ENCODE measurements at regions not wholly inside any gene's neighbourhood (a gene's known extent, or its start where the extent isn't known, plus 50 kb on each side); places are given as distances from the start of the nearest gene placed in this dataset.
A peak's percentile ranks its signal among the peaks of the same experiment; 100 is the strongest.

DNA sequence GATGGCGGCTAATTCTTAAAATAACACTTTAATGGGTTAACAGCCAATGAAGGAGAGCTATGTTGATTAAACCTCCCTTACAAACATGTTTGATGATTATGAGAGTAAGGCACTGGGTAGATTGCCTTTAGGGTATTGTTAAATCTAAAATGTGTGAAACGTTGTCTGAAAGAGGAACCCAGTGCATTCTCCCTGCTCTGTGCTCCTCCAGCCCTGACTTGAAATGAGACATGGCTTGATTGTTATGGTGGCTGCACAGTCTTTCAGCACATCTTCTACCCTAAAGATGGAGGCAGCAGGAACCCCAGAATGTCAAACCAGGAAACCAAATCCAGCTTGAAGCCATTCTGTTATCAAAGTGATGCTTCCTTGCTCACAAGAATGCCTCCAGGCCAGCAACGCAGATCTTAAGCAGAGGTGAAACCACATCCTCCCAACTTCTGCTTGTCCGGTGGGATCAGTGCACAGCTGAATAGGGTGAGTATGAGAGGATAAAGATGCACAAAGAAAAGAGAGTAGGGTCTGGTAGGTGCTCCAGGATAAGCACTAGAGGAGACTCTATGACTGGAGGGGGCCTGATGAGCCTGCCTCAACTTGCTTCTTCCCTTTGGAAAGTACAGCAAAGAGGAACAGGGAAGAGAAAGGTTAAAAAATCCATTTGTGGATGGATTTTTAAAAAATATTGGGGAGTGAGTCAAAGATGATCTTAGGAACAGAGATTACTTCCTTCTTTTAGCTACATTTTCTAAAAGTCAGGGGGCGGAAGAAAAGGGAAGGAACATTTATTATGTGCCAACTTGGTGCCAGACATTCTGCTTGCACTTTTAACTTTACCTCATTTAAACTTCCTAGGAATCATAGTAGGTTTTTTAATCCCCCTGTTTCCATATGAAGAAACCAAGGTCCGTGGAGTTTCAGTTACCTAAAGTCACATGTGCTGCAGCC is 523.0 kb downstream of the TXNL1 start:
- DNase-seq: no peak

DNA sequence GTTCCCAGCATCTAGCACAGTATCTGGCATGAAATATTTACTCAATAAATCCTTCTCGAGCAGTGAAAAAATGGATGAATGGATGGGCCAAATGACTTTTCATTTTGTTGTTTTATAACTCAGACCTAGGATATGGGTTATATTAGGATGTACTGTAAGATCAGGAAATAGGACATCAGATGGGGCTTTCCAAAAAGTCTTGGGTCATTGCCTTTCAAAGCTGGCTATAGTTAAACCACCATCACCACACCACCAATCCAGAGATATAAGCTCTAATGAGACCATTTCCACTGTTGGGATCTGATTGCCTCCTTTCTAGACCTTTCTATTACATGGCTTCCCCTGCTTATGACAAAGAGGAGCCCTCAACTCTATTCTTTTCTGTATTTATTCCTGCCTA is 525.0 kb upstream of the TCF4 start:
- DNase-seq: no peak

DNA sequence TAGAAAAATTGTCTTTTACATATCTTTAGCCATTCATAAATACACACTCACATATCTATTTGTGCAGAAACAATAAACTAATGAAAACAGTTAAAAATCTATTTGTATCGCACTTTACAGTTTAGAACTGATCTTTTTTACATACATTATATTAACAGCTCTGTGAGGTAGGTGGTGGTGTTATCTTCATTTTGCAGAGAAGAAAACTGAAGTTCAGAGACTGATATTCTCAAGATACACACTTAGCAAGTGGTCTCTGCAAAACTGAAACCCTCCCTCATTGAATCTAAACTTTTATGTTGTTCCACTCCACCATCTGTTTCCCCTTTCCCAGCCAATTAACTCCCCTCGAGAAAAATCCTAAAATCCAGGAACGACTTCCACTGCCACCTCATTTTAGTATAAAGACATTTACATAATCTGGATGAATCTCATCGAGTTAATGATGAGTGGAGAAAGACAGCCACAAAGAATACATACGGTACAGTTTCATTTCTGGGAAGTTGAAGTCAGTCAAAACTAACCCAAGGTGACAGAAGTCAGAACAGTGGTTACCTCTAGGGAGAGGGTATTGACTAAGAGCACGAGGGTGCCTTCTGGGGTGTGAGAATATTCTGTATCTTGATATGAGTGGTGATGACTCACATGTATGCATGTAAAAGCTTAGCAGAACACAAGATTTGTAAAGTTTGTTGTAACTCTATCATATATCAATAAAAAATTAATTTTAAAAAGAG is 524.2 kb upstream of the TCF4 start:
- DNase-seq: no peak

DNA sequence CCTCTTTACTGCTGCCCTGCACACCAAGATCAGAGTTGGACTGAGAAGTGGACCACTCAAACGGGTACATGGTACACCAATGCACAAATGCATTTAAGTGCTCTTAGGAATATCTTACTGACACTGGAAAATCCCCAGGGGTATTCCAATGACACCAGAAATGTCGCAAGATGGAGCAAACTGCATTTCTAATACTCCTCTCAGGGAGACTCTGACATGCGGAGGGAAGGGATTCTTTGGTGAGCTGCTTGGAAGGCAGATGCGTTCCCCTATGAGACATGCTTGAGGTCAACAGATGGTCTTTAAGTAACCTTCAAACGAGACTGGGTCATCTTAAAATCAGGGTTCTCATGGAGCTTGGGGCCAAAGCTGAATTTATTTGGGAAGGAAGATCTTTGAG is 521.8 kb upstream of the TCF4 start:
- DNase-seq: no peak

DNA sequence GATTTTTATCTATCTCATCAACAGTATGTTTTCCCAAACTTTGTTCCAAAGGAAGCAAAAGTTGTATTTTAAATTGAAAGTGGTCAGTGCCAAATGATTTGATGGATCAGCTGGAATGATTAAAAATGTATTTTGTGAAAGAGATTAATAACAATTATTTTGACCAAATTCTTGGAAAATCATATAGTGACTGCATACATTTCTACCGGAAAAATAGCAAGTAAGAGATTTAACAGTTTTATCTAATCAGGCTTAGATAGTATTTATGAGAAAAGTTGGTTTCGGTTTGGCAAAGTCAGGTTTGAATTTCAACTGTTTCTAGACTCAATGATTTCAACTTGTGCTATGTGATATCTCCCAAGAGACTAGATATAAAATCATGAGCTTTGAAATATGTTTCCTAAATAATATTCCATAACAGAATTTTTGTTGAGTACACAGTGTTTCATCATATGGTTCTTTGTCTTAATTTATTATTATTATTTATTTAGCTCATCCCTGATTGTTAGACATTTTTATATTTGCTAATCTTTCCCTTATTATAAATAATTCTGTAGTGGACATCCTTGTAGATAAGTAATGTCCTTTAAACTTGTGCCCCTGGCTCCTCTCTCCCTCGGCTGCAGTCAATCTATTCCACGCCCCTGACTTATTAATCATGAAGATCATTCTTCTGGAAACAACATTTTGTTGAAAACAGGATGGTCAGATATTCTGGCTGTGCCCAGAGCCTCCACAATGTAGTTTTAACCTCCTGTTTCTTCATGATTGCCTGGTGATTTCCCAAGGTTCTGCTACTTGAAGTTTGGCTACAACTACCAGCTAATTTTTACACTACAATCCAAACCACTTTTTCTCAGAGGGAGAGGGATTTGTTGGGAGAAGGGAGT is 520.7 kb upstream of the TCF4 start:
- DNase-seq: no peak

DNA sequence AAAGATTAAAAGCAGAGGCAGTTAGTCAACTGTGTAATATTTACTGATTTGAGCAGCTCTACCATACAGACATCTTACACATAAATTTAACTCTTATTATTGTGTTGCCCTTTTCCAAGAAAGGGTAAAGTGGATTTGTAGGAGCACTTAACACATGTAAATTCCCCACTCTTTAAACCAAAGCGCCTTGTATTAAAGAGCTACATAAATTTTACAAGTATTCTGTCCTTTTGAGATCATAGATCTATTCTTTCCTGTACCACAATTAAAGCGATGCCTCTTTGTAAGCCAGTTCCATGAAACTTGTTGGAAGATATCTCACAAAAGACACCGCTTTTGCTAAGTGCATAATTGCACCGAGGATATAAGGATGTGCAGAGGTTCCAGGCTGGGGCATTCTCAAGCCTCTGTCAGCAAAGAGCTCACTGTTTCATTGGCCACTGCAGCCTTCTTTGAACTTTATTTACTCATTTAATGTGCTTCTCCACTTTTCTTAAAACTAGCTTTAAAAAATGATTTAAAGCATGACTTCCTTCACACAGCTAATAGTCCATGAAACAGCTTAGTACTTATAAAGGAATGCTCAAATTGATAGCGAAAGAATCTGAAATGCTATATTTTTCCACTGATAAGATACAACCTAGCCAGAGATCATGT is 520.0 kb upstream of the TCF4 start:
- DNase-seq: no peak

DNA sequence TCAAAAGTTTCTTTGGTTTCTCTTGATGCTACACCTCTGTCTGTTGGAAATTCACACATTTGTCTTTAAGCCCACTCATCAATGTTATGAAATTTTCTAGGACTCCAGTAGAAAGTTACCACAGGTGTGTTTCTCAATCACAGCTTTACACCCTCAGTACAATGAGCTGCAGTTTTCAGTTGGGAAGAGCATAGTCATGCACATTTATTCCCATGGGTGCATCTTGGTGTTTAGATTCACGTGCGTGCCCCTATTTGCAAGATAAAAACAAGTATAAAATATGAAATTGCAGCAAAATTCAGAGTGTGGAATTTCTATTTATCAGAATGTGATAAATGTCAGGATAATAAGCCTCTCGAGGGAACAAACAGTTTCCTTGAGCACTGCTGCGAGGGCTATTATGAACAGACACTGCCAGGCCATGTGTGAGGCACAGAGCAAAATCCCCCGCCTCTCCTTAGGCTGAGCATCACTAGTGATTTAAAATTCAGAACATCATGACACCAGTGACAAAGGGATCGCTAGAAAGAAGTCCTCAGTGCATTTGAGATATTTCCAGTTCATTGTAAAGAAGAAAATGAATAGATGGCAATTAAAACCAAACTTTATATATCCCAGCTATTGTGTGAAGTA is 512.2 kb upstream of the TCF4 start:
- no peak for DNase-seq

DNA sequence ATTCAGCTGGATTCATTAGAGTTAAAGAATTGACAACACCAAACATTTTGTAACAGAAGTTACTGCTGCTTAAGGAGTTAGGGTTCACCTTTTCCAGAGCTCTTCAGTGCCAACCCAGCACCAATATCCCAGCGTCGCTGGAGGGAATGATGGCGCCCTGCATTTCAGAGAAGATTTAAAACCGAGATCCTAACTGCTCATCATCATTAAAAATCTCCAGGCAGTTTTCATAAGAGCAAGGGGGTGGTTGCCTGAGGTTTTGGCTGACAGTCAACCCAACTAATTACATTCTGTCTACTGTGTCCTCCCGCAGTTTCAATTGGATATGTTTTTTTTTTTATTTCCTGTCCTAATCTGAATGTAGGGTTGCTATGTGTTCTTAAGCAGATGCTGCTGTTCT is 509.6 kb upstream of the TCF4 start:
- peak; percentile 15 for DNase-seq

DNA sequence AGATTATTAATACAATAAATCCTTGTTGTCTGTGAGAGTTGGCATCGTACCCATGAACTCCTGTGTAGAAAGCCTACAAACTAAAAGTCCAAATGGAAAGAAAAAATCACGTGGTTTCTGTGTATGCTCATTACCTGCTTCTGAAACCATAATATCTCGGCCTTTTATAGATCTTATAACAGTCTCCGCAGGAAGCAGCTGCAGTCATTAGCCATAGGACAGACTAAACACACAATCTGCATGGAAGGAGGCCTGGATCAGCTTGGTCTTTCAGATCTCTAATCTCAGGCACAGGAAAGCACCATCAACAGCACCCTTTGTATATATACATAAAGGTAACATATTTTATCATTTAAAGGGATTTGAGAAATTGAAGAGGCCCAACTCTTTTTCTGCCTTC is 508.9 kb upstream of the TCF4 start:
- no peak for DNase-seq

DNA sequence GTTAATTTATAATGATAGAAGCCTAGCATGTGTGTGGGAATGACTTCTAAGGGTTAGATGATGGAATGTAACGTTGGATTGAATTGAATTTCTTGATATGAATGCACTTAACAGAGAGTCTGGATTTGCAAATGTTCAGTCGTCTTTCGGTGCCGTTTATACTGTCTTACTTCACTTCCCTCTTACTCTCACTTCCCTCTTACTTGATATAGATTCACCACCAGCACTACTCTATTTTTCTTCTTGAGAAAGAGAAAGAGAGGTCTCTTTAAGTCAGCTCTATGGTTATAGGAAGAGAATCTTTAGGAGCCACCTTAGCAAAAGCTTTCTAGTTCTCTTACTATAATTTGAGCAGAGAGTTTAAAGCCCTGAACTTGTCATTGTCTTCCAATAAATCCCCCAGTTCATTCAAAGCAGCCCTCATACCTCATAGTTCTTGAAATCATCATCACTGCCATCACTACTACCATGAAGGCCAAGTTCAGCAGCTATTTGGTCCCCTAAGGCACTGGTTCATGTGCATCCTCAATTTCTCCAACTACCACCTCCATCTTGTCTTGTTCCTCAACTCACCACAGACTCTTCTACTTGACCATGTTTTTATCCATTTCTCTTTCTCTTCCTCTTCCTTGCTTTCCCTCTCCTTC is 501.7 kb upstream of the TCF4 start:
- DNase-seq: no peak

DNA sequence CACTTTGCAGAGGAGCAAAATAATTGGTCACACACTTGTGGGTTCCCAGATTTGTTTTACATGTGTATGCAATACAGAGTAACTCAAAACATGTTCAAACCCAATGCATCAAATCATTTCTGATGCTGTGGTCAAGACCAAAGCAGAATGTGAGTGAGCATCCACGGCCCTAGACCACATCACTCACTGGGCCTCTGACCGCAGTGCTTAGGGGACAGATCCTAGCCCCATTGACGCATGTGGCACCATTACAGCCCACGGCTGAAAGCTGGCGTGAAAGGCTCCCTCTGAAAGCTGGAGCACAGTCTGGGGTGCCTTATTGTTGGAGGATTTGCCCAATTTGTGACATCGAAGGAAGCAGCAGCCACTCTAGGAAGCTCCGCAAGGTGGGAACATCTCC is 498.8 kb upstream of the TCF4 start:
- no peak for DNase-seq

DNA sequence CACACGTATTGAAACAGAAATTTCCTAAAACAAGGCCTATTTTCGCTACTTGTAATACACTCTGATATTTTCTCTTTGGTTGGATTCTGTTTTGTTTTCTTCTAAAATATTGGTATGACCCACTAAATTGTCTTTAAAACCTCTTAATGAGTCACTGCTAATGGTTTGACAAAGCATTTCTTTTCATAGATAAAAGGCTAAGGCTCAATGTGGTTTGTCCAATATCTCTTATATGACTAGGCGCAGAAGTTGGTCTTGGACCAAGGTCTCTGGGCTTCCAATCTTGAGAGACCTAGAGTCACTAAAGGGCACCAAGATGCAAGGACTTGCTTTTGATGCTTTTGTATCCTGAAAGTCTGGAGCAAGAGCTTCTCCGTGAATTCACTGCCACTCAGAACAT is 498.2 kb upstream of the TCF4 start:
- DNase-seq: no peak

DNA sequence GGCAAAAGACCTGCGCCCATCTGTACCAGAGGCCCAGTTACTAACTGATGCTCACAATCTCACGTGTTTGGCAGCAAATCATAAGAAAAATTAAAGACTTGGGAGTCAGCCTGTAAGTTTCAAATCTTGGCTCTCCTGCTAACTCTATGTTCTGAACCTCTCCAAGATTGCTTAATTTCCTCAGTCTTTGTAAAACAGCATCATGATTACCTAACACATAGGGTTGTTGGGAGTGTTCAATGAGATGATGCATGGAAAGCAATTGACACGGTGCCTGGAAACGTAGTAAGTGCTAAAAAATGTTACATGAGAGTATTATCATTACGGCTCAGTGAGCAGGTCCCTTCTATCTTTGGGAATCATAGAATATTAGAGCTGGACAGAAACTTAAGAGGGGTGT is 497.6 kb upstream of the TCF4 start:
- DNase-seq: no peak

DNA sequence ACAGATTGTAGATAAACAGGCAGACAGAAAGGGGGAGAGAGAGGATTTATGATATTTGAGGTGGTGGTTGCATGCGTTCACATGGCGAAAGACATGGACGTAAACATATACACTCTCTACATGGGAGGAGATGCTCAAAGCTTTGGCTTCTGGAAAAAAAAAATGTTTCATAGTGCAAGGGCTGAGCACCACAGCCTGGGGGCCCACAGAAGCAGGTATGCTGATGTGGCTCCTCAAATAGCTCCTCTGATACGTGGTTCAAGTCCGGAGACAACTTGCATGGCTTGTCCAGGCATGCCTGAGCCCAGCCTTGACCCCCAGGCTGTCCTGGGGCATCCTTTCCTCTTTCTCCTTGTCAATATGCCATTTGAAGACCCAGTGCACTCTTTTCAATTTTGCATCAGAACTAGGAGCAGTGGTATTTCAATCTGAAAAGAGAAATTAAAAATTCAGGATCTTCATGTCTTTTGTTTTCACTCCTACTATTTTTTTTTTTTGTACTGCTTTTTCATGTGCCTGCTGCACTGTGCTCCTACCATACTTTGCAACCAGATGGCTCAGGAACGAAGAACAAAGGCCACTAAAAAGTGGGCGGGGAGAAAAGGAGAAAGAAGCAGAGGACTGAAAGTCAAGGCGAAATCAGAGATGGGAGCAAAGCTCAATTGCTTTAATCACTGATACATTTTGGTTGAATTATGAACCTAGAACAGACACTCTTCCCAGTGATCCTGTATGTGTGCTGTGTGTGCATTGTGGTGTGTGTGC is 495.7 kb upstream of the TCF4 start:
- DNase-seq: peak; percentile 21

DNA sequence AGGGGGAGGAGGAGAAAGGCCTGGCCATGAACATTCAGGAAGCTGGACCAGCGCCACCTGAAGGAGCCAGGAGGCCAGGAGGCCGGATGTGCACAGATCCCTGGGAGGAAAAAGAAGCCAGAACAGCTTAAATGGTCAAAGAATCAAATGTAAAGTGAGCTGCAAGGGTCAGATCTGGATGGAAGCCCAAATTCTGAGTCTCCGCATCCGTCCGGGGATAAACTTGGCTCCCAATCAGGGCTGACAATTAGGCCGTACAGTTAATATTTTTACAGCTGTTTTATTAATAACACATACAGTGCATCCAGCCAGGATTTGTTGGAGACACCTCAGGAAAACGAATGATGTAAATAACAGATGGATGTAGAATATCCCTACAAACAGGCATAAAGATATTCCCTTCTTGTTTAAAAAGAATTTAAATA is 495.1 kb upstream of the TCF4 start:
- peak; percentile 35 for DNase-seq

DNA sequence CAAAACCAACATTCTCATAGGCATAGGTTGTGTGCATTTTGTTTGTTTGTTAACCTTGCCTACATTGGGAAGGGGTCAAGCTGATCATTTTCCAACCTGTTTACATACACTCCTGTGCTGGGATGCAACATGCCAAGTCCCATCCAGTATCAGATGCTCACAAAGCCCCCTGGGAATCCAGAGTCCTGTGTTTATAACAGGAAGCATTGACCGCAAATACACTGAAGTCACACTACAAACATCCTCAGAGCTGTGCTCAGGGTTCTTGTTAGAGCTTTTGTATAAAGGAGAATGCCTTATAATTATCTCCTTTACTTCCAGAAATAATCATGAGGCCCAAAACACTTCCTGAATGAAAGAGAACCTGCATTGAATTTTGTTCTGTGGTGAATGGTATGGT is 488.7 kb upstream of the TCF4 start:
- no peak for DNase-seq

DNA sequence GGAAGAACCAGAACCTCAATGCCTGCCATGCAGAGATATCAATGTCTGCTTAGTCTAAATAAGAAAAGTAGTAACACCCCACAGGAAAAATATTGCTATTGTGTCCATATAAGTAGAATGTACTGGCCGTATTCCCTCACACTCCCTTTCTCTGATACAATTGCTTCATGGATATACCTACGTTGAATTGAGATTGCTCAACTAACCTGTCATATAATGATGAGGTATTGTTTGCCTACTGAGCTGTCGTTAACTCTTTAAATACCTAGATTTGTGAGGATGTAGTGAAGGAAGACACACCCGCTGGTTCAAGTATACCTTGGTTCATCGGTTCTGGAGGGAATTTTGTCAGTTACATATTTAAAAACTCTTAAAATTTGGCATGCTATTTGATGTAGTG is 480.7 kb upstream of the TCF4 start:
- no peak for DNase-seq

DNA sequence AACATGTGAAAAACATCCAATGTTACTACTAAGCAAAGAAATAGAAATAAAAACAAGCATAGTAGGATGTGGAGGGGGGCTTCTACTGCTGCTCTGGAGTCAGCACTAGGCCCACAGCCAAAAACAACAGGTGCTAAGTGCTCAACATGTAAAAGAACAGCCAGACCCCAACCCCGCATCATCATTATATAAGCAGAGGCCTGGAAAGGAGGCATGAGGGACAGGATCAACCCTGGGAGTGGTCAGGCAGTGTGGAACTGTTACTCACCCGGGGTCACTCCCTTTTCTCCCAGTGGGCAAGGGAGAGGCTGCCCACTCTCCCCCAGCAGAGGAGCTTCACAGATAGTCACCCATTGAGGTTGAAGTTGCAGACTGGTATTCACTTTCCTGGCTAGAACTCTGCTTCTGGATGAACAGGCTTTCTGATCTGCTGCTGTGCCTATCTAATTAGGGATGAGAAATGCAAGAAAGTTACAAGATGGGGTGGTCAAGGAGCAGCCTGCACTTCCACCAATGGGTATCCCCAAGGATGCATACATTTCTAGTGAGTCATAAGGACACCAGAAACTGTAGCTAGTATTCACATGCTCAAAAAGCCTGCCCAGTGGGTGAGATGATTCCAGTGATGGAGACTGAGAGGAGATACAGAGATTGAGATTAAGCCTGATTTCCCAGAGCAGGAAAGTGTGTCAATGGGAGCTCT is 480.1 kb upstream of the TCF4 start:
- DNase-seq: no peak

DNA sequence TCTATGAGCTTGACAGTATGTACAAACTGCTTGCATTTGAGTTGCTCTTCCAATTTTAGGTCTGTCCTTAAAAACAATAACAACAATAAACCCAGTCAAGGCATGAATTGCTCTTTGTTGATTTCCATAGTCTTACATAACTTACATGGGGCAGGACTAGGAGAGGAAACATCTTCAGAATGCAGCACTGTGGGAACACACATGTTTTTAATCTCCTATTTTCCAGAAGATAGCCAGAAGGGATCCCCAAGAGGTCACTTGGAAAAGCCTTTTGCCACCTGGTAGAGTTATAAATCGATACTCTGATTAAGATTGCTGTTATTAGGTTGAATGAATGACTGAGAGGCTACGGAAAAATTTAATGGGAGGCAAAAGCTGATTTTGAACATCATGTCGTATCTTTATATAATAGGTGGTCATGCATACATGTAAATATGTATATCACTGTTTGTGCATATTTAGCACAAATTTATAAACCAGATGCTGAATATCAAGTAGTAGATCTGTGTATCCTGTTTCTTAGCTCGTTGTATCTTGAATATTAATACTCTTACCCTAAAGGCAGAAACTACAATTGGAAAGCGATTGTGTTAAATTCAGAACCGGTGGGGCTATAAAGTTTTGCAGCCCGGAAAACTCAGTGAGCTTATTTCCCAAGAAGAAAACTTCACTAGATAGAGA is 479.4 kb upstream of the TCF4 start:
- DNase-seq: no peak

Data from NCI-H1694 (cell line).